Sigmoid colon (tissue), 6 donors: ENCODE measurements at regions not wholly inside any gene's neighbourhood (a gene's known extent, or its start where the extent isn't known, plus 50 kb on each side); places are given as distances from the start of the nearest gene placed in this dataset.

Experiments
- DNase-seq: peaks from one replicate; pipeline ENCODE4 v3.0.0-alpha.2; 2019
- H3K27ac ChIP-seq, 4 donors: fragments of 200-600 bp; sonication (generic); one replicate each; pipeline ENCODE4 v1.5.1; 2016 to 2019; ENCODE audit warnings: mild to moderate bottlenecking in 1 of 4
- H3K27me3 ChIP-seq, 3 donors: fragments of 200-600 bp; sonication (generic); one replicate each; pipeline ENCODE4 v1.5.1; 2019; ENCODE audit warnings: mild to moderate bottlenecking in 1 of 3
- H3K36me3 ChIP-seq, 4 donors: fragments of 200-600 bp; sonication (generic); one replicate each; pipeline ENCODE4 v1.5.1; 2016 to 2019
- H3K4me1 ChIP-seq, 4 donors: fragments of 200-600 bp; sonication (generic); one replicate each; pipeline ENCODE4 v1.5.1; 2017 to 2019
- H3K4me3 ChIP-seq, 4 donors: fragments of 200-600 bp; sonication (generic); one replicate each; pipeline ENCODE4 v1.5.1; 2017 to 2019; ENCODE audit warnings: mild to moderate bottlenecking in 2 of 4, moderate library complexity in 1 of 4
- H3K9me3 ChIP-seq, 4 donors: fragments of 200-600 bp in 3 of 4; sonication (generic) in 3 of 4; one replicate each; pipeline versions ENCODE4 v1.5.1 to v1.6.1; 2013 to 2019
- CTCF ChIP-seq, 4 experiments: fragments of 450-650 bp in 3 of 4; fragments of 200-600 bp in 1 of 4; IDR thresholded peaks; one replicate each; pipeline ENCODE4 v1.5.1; 2016 to 2019; ENCODE audit warnings: antibody characterized with exemption in 4 of 4, mild to moderate bottlenecking in 3 of 4, moderate library complexity in 2 of 4
- EP300 ChIP-seq, 4 donors: sonication (generic); formaldehyde crosslinking; IDR thresholded peaks; one replicate each; pipeline ENCODE4 v1.6.1; 2017; ENCODE audit warnings: antibody characterized with exemption in 4 of 4
- POLR2A ChIP-seq, 2 donors: fragments of 450-650 bp; IDR thresholded peaks; one replicate each; pipeline ENCODE4 v1.6.1; 2016; ENCODE audit warnings: antibody characterized with exemption in 2 of 2, mild to moderate bottlenecking in 2 of 2, moderate library complexity in 2 of 2
- POLR2AphosphoS5 ChIP-seq, 4 donors: sonication (generic); formaldehyde crosslinking; IDR thresholded peaks; one replicate each; pipeline ENCODE4 v1.6.1; 2017; ENCODE audit warnings: antibody characterized with exemption in 4 of 4
- WGBS, 2 donors: extraction: QIAGEN DNeasy Blood & Tissue Kit; methylation state at CpG; one replicate each; pipeline ENCODE4 v1.1.7; 2013; 5-methylcytosine and 5-hydroxymethylcytosine counted together
- intact Hi-C: fragments of 100-400 bp; cut with DNase I; formaldehyde crosslinking; loops from one replicate; pipeline ENCODE4 v1.15.1; 2023
- donor health status: healthy with polysubstance abuse.
- donor health status: healthy.

- peaks cover 0 to 5% (median 4%) of the 10 kb centered on the region in 4 donors for H3K4me1 ChIP-seq
- H3K27ac ChIP-seq = no peak overlapping the region
- DNase-seq = no peak
- no peak overlapping the region for H3K4me3 ChIP-seq
- 79 to 84% methylated on average over 6 of the region's 6 CpGs for WGBS, 2 donors
- intact Hi-C loops = no loop called here
- TF ChIP-seq CTCF (IDR thresholded peaks at IDR 0.05) (no peak), POLR2AphosphoS5 (IDR thresholded peaks at IDR 0.05) (no peak), POLR2A (IDR thresholded peaks at IDR 0.05) (no peak), EP300 (IDR thresholded peaks at IDR 0.05) (no peak)
- H3K36me3 ChIP-seq = no peaks in the 10 kb centered on the region
- H3K9me3 ChIP-seq = no peaks in the 10 kb centered on the region
- peaks cover 0 to 17% (median 6%) of the 10 kb centered on the region in 3 donors for H3K27me3 ChIP-seq
Observed at GRCh38 chr3:69547461-69547880, 161.6 kb upstream of the FRMD4B start.

DNA sequence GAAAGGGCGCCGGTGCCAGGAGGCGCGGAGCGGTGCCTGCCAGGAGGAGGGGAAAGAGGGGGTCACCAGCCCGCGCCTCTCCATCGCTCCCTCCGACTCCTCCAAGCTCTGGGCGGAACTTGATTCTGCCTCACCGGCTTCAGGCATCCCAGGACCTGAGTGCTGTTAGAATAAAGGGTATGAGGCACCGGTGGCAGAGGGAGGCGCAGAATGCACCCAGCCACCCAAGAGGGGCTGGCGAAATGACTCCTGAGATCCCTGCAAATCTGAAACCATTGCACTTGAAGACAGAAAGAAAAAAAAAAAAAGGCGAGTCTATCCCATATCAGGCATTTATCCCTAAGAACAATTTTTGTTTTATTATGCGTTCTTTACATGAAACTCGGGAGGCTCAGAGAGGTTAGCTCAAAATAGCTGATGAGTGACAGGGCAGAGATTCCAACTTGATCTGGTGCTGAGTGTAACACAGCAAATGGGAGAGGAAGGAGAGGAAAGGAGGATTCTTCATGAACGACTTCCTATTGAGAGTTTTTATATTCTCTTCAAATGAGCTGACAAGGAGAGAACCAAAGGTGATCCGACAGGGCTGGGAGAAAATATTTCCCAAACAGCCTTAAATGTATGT lies 157.0 kb upstream of the FRMD4B start:
- TF ChIP-seq POLR2AphosphoS5 (IDR thresholded peaks at IDR 0.05) (no peak), POLR2A (IDR thresholded peaks at IDR 0.05) (no peak), EP300 (IDR thresholded peaks at IDR 0.05) (no peak), CTCF (IDR thresholded peaks at IDR 0.05) (no peak)

GRCh38 chr3:69542089-69542804 lies 156.4 kb upstream of the FRMD4B start:
- TF ChIP-seq POLR2A (IDR thresholded peaks at IDR 0.05) (no peak), POLR2AphosphoS5 (IDR thresholded peaks at IDR 0.05) (no peak), CTCF (IDR thresholded peaks at IDR 0.05) (no peak), EP300 (IDR thresholded peaks at IDR 0.05) (no peak)
- no peak for DNase-seq
- 2 to 12% methylated on average over 75 of the region's 75 CpGs for WGBS, 2 donors
- H3K4me1 ChIP-seq = peaks cover 0 to 22% (median 18%) of the 10 kb centered on the region in 4 donors
- no peaks in the 10 kb centered on the region for H3K36me3 ChIP-seq
- peak overlapping the region; percentile 15 to 46 (median 34) for H3K4me3 ChIP-seq
- H3K9me3 ChIP-seq = no peaks in the 10 kb centered on the region
- peak overlapping the region in 1 of 4 donors; percentile 1 for H3K27ac ChIP-seq
- intact Hi-C loops = no loop called here
- H3K27me3 ChIP-seq = peaks cover 0 to 41% (median 18%) of the 10 kb centered on the region in 3 donors

More for the DNA sequence above, 157.0 kb upstream of the FRMD4B start:
- H3K9me3 ChIP-seq = no peaks in the 10 kb centered on the region
- peaks cover 0 to 41% (median 18%) of the 10 kb centered on the region in 3 donors for H3K27me3 ChIP-seq
- intact Hi-C loops = no loop called here
- no peak overlapping the region for H3K27ac ChIP-seq
- WGBS, 2 donors = 12 to 25% methylated on average over 19 of the region's 19 CpGs
- H3K4me3 ChIP-seq = peak overlapping the region; percentile 15 to 46 (median 34)
- no peaks in the 10 kb centered on the region for H3K36me3 ChIP-seq
- H3K4me1 ChIP-seq = peaks cover 0 to 22% (median 18%) of the 10 kb centered on the region in 4 donors
- no peak for DNase-seq

DNA sequence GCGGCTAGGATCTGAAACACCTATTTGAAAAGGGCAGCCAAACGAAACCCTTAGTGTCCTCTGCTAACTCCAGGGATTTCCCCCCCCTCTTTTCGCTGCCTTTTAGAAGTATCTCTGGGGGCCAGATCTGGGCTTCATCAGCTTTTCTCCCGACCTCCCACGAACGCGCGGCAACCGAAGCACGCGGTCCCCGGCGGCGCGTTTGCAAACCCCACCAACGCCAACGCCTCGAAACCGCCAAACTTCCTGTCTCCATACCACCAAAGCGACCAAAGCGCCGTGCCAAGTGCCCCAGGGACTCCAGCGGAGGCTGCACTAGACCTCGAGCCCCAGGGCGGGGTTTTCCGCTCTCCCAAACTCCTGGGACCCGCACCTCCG lies 155.8 kb upstream of the FRMD4B start:
- no peaks in the 10 kb centered on the region for H3K9me3 ChIP-seq
- peak overlapping the region in 1 of 4 donors; percentile 1 for H3K27ac ChIP-seq
- peaks cover 0 to 41% (median 18%) of the 10 kb centered on the region in 3 donors for H3K27me3 ChIP-seq
- H3K4me1 ChIP-seq = peaks cover 0 to 22% (median 18%) of the 10 kb centered on the region in 4 donors
- WGBS, 2 donors = 1 to 10% methylated on average over 28 of the region's 28 CpGs
- H3K4me3 ChIP-seq = peak overlapping the region in 3 of 4 donors; percentile 22 to 46 (median 45)
- intact Hi-C loops = no loop called here
- no peaks in the 10 kb centered on the region for H3K36me3 ChIP-seq
- no peak for DNase-seq
- TF ChIP-seq POLR2AphosphoS5 (IDR thresholded peaks at IDR 0.05) (no peak), EP300 (IDR thresholded peaks at IDR 0.05) (no peak), CTCF (IDR thresholded peaks at IDR 0.05) (no peak), POLR2A (IDR thresholded peaks at IDR 0.05) (no peak)
